KMS-11 (cell line): ENCODE measurements at regions not wholly inside any gene's neighbourhood (a gene's known extent, or its start where the extent isn't known, plus 50 kb on each side); places are given as distances from the start of the nearest gene placed in this dataset.

Experiments used
- H2AFZ ChIP-seq: fragments of 200-600 bp; sonication (generic); 2 replicates; pipeline ENCODE4 v1.6.1; 2016; ENCODE audit warnings: antibody characterized with exemption, mixed run types, low read depth
- H3K27ac ChIP-seq: fragments of 200-600 bp; sonication (generic); 2 replicates; pipeline ENCODE4 v1.6.1; 2016; ENCODE audit warnings: mild to moderate bottlenecking, mixed run types
- H3K27me3 ChIP-seq: fragments of 200-600 bp; sonication (generic); 2 replicates; pipeline ENCODE4 v1.6.1; 2017; ENCODE audit warnings: mild to moderate bottlenecking, low read depth, mixed run types, moderate library complexity; ENCODE audit not compliant: insufficient read depth
- H3K36me3 ChIP-seq: fragments of 200-600 bp; sonication (generic); 2 replicates; pipeline ENCODE4 v1.6.1; 2017; ENCODE audit warnings: mild to moderate bottlenecking, mixed run types; ENCODE audit not compliant: insufficient read depth
- H3K4me1 ChIP-seq: fragments of 200-600 bp; sonication (generic); 2 replicates; pipeline ENCODE4 v1.6.1; 2016; ENCODE audit warnings: mild to moderate bottlenecking, low read depth, mixed run types; ENCODE audit not compliant: poor library complexity, severe bottlenecking
- H3K4me2 ChIP-seq: fragments of 200-600 bp; sonication (generic); 2 replicates; pipeline ENCODE4 v1.7.0; 2016; ENCODE audit warnings: mild to moderate bottlenecking, mixed run types
- H3K4me3 ChIP-seq: fragments of 200-600 bp; sonication (generic); IDR thresholded peaks from 2 replicates; pipeline ENCODE4 v1.6.1; 2017; ENCODE audit warnings: low read depth, low read length, mixed read lengths; ENCODE audit not compliant: insufficient read depth
- H3K79me2 ChIP-seq: fragments of 200-600 bp; sonication (generic); 2 replicates; pipeline ENCODE4 v1.6.1; 2016; ENCODE audit warnings: low read depth, mixed run types; ENCODE audit not compliant: insufficient read depth
- H3K9ac ChIP-seq: fragments of 200-600 bp; sonication (generic); 2 replicates; pipeline ENCODE4 v1.6.1; 2016; ENCODE audit warnings: mild to moderate bottlenecking, mixed run types
- H4K20me1 ChIP-seq: fragments of 200-600 bp; sonication (generic); 2 replicates; pipeline ENCODE4 v1.6.1; 2016; ENCODE audit warnings: mild to moderate bottlenecking, mixed run types; ENCODE audit not compliant: insufficient read depth
- CTCF ChIP-seq: fragments of 200-600 bp; sonication (generic); conservative IDR thresholded peaks from 2 replicates; pipeline ENCODE4 v1.6.1; 2017; ENCODE audit warnings: low read depth, mild to moderate bottlenecking, antibody characterized with exemption, low read length, moderate library complexity, mixed read lengths

GRCh38 chr3:111325160-111325718 lies 216.8 kb upstream of the CD96 start:
- no peaks in the 10 kb centered on the region for H4K20me1 ChIP-seq
- no peak overlapping the region for H3K4me2 ChIP-seq
- no peaks in the 10 kb centered on the region for H3K27me3 ChIP-seq
- H3K36me3 ChIP-seq: no peaks in the 10 kb centered on the region
- no peak overlapping the region for H3K9ac ChIP-seq
- no peak overlapping the region for H3K4me3 ChIP-seq
- no peak overlapping the region for H2AFZ ChIP-seq
- H3K79me2 ChIP-seq: no peaks in the 10 kb centered on the region
- H3K4me1 ChIP-seq: no peaks in the 10 kb centered on the region
- H3K27ac ChIP-seq: no peak overlapping the region
- no peak for TF ChIP-seq CTCF

- no peak for TF ChIP-seq CTCF
- H3K36me3 ChIP-seq: no peaks in the 10 kb centered on the region
- H3K4me3 ChIP-seq: no peak overlapping the region
- no peak overlapping the region for H2AFZ ChIP-seq
- no peaks in the 10 kb centered on the region for H4K20me1 ChIP-seq
- H3K4me1 ChIP-seq: no peaks in the 10 kb centered on the region
- no peak overlapping the region for H3K27ac ChIP-seq
- H3K4me2 ChIP-seq: no peak overlapping the region
- no peak overlapping the region for H3K9ac ChIP-seq
- no peaks in the 10 kb centered on the region for H3K27me3 ChIP-seq
- no peaks in the 10 kb centered on the region for H3K79me2 ChIP-seq
Measured at GRCh38 chr3:111326144-111326995, 215.6 kb upstream of the CD96 start.

GRCh38 chr3:111331306-111331705 lies 210.7 kb upstream of the CD96 start:
- Histone ChIP-seq H3K4me1 (no peaks in the 10 kb centered on the region), H3K4me3 (no peak overlapping the region), H3K27me3 (no peaks in the 10 kb centered on the region), H2AFZ (no peak overlapping the region), H3K36me3 (no peaks in the 10 kb centered on the region), H3K9ac (no peak overlapping the region), H3K79me2 (no peaks in the 10 kb centered on the region), H3K4me2 (no peak overlapping the region), H3K27ac (no peak overlapping the region), H4K20me1 (no peaks in the 10 kb centered on the region)
- no peak for TF ChIP-seq CTCF

- Histone ChIP-seq H3K79me2 (no peaks in the 10 kb centered on the region), H3K4me1 (no peaks in the 10 kb centered on the region), H3K4me3 (no peak overlapping the region), H3K4me2 (no peak overlapping the region), H3K27me3 (no peaks in the 10 kb centered on the region), H3K27ac (no peak overlapping the region), H3K9ac (no peak overlapping the region), H4K20me1 (no peaks in the 10 kb centered on the region), H2AFZ (no peak overlapping the region), H3K36me3 (no peaks in the 10 kb centered on the region)
- TF ChIP-seq CTCF: no peak
Measured at GRCh38 chr3:111331912-111332311, 210.1 kb upstream of the CD96 start.
